Trophoblast cell (in vitro differentiated cells and primary cell): ENCODE measurements at regions not wholly inside any gene's neighbourhood (a gene's known extent, or its start where the extent isn't known, plus 50 kb on each side); places are given as distances from the start of the nearest gene placed in this dataset.

Experiments
- DNase-seq, 2 donors: peaks; one replicate each; pipeline ENCODE4 v3.0.0-alpha.2; 2016
- H2AFZ ChIP-seq: 2 replicates; pipeline ENCODE4 v1.6.1; 2013; ENCODE audit warnings: low read length, moderate library complexity, mild to moderate bottlenecking; ENCODE audit not compliant: insufficient read depth, poor library complexity
- H2AK5ac ChIP-seq: 2 replicates; pipeline ENCODE4 v1.6.1; 2013; ENCODE audit warnings: mild to moderate bottlenecking, low read length
- H2BK120ac ChIP-seq: 2 replicates; pipeline ENCODE4 v1.6.1; 2013; ENCODE audit warnings: low read length, mild to moderate bottlenecking, moderate library complexity; ENCODE audit not compliant: insufficient read depth, poor library complexity
- H2BK12ac ChIP-seq: 2 replicates; pipeline ENCODE4 v1.6.1; 2013; ENCODE audit warnings: mild to moderate bottlenecking, low read length, moderate library complexity
- H2BK5ac ChIP-seq: 2 replicates; pipeline ENCODE4 v1.6.1; 2013; ENCODE audit warnings: low read length, low read depth, moderate library complexity, mild to moderate bottlenecking; ENCODE audit not compliant: poor library complexity
- H3K14ac ChIP-seq: 2 replicates; pipeline ENCODE4 v1.6.1; 2013; ENCODE audit warnings: mild to moderate bottlenecking, low read length
- H3K18ac ChIP-seq: 2 replicates; pipeline ENCODE4 v1.6.1; 2013; ENCODE audit warnings: mild to moderate bottlenecking, low read length
- H3K23ac ChIP-seq: 2 replicates; pipeline ENCODE4 v1.6.1; 2013; ENCODE audit warnings: low read length
- H3K27ac ChIP-seq: 2 replicates; pipeline ENCODE4 v1.5.1; 2013; ENCODE audit warnings: low read depth, mild to moderate bottlenecking, inconsistent platforms, low read length, moderate library complexity
- H3K27me3 ChIP-seq: 2 replicates; pipeline ENCODE4 v1.6.1; 2013; ENCODE audit warnings: inconsistent platforms, mild to moderate bottlenecking, low read length, moderate library complexity; ENCODE audit not compliant: insufficient read depth
- H3K36me3 ChIP-seq, 2 experiments: 1 replicate in 1 of 2; 2 replicates in 1 of 2; pipeline ENCODE4 v1.6.1; 2013; ENCODE audit warnings: low read length in 2 of 2, mild to moderate bottlenecking in 2 of 2, moderate library complexity in 1 of 2; ENCODE audit not compliant: insufficient read depth in 2 of 2, control insufficient read depth in 1 of 2
- H3K4ac ChIP-seq: 2 replicates; pipeline ENCODE4 v1.6.1; 2013; ENCODE audit warnings: low read depth, mild to moderate bottlenecking, low read length, moderate library complexity
- H3K4me1 ChIP-seq, 2 experiments: 1 replicate in 1 of 2; 2 replicates in 1 of 2; pipeline ENCODE4 v1.6.1; 2013; ENCODE audit warnings: low read length in 2 of 2, mild to moderate bottlenecking in 2 of 2, moderate library complexity in 1 of 2; ENCODE audit not compliant: insufficient read depth in 2 of 2, control insufficient read depth in 1 of 2
- H3K4me2 ChIP-seq: 2 replicates; pipeline ENCODE4 v1.6.1; 2013; ENCODE audit warnings: inconsistent platforms, mild to moderate bottlenecking, low read length, moderate library complexity
- H3K4me3 ChIP-seq: 2 replicates; pipeline ENCODE4 v1.5.1; 2013; ENCODE audit warnings: mild to moderate bottlenecking, low read depth, low read length, inconsistent platforms
- H3K79me1 ChIP-seq: one replicate; pipeline ENCODE4 v1.6.1; 2013; ENCODE audit warnings: low read length
- H3K79me2 ChIP-seq: 2 replicates; pipeline ENCODE4 v1.6.1; 2013; ENCODE audit warnings: low read length, mild to moderate bottlenecking; ENCODE audit not compliant: control insufficient read depth, insufficient read depth, poor library complexity
- H3K9ac ChIP-seq: 2 replicates; pipeline ENCODE4 v1.6.1; 2013; ENCODE audit warnings: mild to moderate bottlenecking, low read length
- H3K9me3 ChIP-seq: 2 replicates; pipeline ENCODE4 v1.6.1; 2013; ENCODE audit warnings: low read depth, mild to moderate bottlenecking, control low read depth, inconsistent platforms, low read length; ENCODE audit not compliant: insufficient read depth
- H4K12ac ChIP-seq: 2 replicates; pipeline ENCODE4 v1.6.1; 2013; ENCODE audit warnings: low read depth, mild to moderate bottlenecking, low read length, moderate library complexity
- H4K8ac ChIP-seq: 2 replicates; pipeline ENCODE4 v1.6.1; 2013; ENCODE audit warnings: low read depth, mild to moderate bottlenecking, low read length, moderate library complexity
- H4K91ac ChIP-seq: one replicate; pipeline ENCODE4 v1.6.1; 2013; ENCODE audit warnings: low read depth, mild to moderate bottlenecking, low read length, moderate library complexity
- WGBS: extraction: QIAGEN DNeasy Blood & Tissue Kit; methylation state at CpG from one replicate; pipeline ENCODE4 v1.1.7; 2013; ENCODE audit warnings: missing lambda C conversion rate; ENCODE audit not compliant: insufficient read length, insufficient coverage; ENCODE audit errors: extremely low coverage; 5-methylcytosine and 5-hydroxymethylcytosine counted together

DNA sequence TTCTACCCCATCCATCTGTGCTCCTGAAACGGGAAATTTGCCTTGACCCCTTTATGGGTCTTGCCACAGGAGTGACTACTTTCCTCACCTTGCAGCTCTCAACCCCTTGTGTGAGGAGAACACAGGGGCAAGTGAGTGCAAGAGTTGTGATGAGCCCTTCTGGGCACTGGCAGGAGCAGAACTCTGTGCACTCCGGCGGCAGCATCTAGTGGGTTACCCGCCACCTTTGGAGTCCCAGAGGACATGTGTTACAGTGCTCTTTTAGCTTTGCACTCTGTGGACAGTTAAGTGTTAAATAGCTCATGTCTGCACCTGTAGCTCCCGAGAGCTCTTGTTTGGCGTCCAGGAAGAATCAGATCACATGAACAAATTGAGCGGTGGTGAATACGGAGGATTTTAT is 940.2 kb downstream of the GRIK2 start:
- no peak for DNase-seq
- H3K4me1 ChIP-seq, result no peaks in the 10 kb centered on the region

GRCh38 chr6:102327697-102328225 is 934.3 kb downstream of the GRIK2 start:
- WGBS, result no CpG with 5 or more reads among the region's 4 CpGs
- no peak for DNase-seq
- Histone ChIP-seq H2BK12ac (no peak overlapping the region), H3K9me3 (no peaks in the 10 kb centered on the region), H3K23ac (no peak overlapping the region), H4K12ac (no peak overlapping the region), H3K79me2 (no peaks in the 10 kb centered on the region), H3K9ac (no peak overlapping the region), H3K36me3 (no peaks in the 10 kb centered on the region), H3K14ac (no peak overlapping the region), H3K4me3 (no peak overlapping the region), H2AK5ac (no peak overlapping the region), H4K8ac (no peak overlapping the region), H3K27me3 (no peaks in the 10 kb centered on the region), H3K27ac (no peak overlapping the region), H3K18ac (no peak overlapping the region), H3K79me1 (no peaks in the 10 kb centered on the region), H4K91ac (no peak overlapping the region), H2BK5ac (no peak overlapping the region), H3K4ac (no peak overlapping the region), H2BK120ac (no peak overlapping the region), H3K4me2 (no peak overlapping the region), H2AFZ (no peak overlapping the region), H3K4me1 (no peaks in the 10 kb centered on the region)

More for the DNA sequence above, 940.2 kb downstream of the GRIK2 start:
- Histone ChIP-seq H3K4ac (no peak overlapping the region), H2AK5ac (no peak overlapping the region), H3K9me3 (no peaks in the 10 kb centered on the region), H3K79me2 (no peaks in the 10 kb centered on the region), H3K18ac (no peak overlapping the region), H2BK120ac (no peak overlapping the region), H3K4me3 (no peak overlapping the region), H3K14ac (no peak overlapping the region), H3K27ac (no peak overlapping the region), H3K4me2 (no peak overlapping the region), H4K8ac (no peak overlapping the region), H2BK12ac (no peak overlapping the region), H4K91ac (no peak overlapping the region), H2BK5ac (no peak overlapping the region), H3K9ac (no peak overlapping the region), H4K12ac (no peak overlapping the region), H3K27me3 (no peaks in the 10 kb centered on the region), H2AFZ (no peak overlapping the region), H3K23ac (no peak overlapping the region), H3K36me3 (no peaks in the 10 kb centered on the region), H3K79me1 (no peaks in the 10 kb centered on the region)
- WGBS, result no CpG with 5 or more reads among the region's 8 CpGs

GRCh38 chr6:102313699-102314098 is 920.2 kb downstream of the GRIK2 start:
- H3K27me3 ChIP-seq, result no peaks in the 10 kb centered on the region

GRCh38 chr6:102309700-102310099 is 916.2 kb downstream of the GRIK2 start:
- H2BK12ac ChIP-seq, result no peak overlapping the region

More at GRCh38 chr6:102313699-102314098, 920.2 kb downstream of the GRIK2 start:
- Histone ChIP-seq H3K14ac (no peak overlapping the region), H3K36me3 (no peaks in the 10 kb centered on the region), H4K12ac (no peak overlapping the region), H3K9ac (no peak overlapping the region), H3K9me3 (no peaks in the 10 kb centered on the region), H4K91ac (no peak overlapping the region), H2BK12ac (no peak overlapping the region), H3K79me1 (no peaks in the 10 kb centered on the region), H3K4me2 (no peak overlapping the region), H3K27ac (no peak overlapping the region), H2BK120ac (no peak overlapping the region), H3K4me3 (no peak overlapping the region), H3K23ac (no peak overlapping the region), H2AK5ac (no peak overlapping the region), H3K4ac (no peak overlapping the region), H3K4me1 (no peaks in the 10 kb centered on the region), H2BK5ac (no peak overlapping the region), H3K18ac (no peak overlapping the region), H4K8ac (no peak overlapping the region), H2AFZ (no peak overlapping the region), H3K79me2 (no peaks in the 10 kb centered on the region)
- no CpG with 5 or more reads among the region's 1 CpG for WGBS
- no peak for DNase-seq

More at GRCh38 chr6:102309700-102310099, 916.2 kb downstream of the GRIK2 start:
- no peak overlapping the region for H3K27ac ChIP-seq
- WGBS, result no CpG with 5 or more reads among the region's 1 CpG
- H4K91ac ChIP-seq, result no peak overlapping the region
- H3K4me1 ChIP-seq, result no peaks in the 10 kb centered on the region
- H3K18ac ChIP-seq, result no peak overlapping the region
- H4K12ac ChIP-seq, result no peak overlapping the region
- no peak overlapping the region for H2AK5ac ChIP-seq
- no peaks in the 10 kb centered on the region for H3K79me1 ChIP-seq
- no peak overlapping the region for H3K4me3 ChIP-seq
- no peak overlapping the region for H2BK5ac ChIP-seq
- H3K79me2 ChIP-seq, result no peaks in the 10 kb centered on the region
- no peak overlapping the region for H3K4ac ChIP-seq
- peaks cover 5% of the 10 kb centered on the region for H3K9me3 ChIP-seq
- H3K27me3 ChIP-seq, result no peaks in the 10 kb centered on the region
- no peak overlapping the region for H3K14ac ChIP-seq
- DNase-seq, result no peak
- no peak overlapping the region for H3K23ac ChIP-seq
- no peak overlapping the region for H4K8ac ChIP-seq
- no peak overlapping the region for H2BK120ac ChIP-seq
- H3K9ac ChIP-seq, result no peak overlapping the region
- no peaks in the 10 kb centered on the region for H3K36me3 ChIP-seq
- H2AFZ ChIP-seq, result no peak overlapping the region
- H3K4me2 ChIP-seq, result no peak overlapping the region
